Renal cortex interstitium (tissue), 11 donors: ENCODE measurements at regions not wholly inside any gene's neighbourhood (a gene's known extent, or its start where the extent isn't known, plus 50 kb on each side); places are given as distances from the start of the nearest gene placed in this dataset.

Experiments used
- DNase-seq, 11 donors: peaks; one replicate each; pipeline ENCODE4 v3.0.0-alpha.2; 2013; ENCODE audit warnings: low read depth in 9 of 11, low spot score in 4 of 11; ENCODE audit errors: extremely low read depth in 1 of 11

DNA sequence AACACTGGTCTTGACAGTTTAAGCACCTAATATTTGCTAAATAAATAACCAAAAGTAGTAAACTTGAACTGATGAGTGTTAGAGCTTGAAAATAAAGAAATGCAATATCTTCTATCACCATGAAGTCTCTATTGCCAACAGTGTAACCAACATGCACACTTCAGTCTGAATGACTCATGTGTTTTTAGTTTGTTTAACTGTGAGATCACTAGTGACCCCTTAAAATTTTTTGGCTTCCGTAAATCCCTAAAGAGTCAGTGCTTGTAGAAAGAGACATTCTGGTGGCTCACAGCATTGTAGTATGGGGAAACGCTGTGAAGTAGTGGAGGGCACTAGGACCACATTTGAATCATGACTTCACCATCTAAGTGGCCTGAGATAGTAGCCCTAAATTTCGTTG, 341.1 kb downstream of the PMP22 start:
- no peak for DNase-seq

DNA sequence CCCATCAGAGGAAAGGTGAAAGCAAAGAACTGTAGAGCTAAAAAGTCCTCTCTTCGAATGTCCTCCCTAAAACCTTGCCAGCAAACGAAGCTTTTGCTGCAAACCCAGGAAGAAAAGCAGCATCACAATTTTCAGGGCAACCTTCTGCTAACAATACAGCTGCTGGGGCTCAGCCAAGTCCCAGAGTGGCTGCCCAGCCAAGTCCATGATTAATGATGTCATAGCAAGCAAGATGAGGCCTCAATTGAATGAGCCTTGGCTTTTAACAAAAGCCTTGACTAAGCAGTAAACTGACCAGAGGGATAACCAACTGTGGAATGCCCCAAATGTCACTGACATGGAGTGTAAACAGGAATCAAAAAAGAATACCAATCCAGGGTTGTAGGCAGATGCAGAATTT, 342.7 kb downstream of the PMP22 start:
- no peak for DNase-seq

DNA sequence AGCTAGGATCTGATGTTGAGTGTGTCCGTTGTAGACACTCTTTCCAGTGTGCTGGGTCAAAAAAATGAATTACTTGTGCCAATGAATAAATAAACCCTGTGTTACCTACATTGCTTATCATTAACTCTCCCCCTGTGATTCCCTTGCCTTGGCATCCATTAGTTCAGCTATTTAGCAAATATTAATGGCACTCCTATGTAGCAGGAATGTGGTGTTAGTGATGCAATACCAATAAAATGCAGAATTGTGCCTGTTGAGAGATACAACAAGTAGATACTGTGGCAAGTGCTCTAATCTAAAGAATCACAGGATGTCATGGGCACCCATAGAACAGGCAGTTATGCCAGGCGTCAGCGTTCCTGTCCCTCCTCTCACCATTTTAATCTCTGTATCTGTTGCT, 343.2 kb downstream of the PMP22 start:
- DNase-seq, result no peak

DNA sequence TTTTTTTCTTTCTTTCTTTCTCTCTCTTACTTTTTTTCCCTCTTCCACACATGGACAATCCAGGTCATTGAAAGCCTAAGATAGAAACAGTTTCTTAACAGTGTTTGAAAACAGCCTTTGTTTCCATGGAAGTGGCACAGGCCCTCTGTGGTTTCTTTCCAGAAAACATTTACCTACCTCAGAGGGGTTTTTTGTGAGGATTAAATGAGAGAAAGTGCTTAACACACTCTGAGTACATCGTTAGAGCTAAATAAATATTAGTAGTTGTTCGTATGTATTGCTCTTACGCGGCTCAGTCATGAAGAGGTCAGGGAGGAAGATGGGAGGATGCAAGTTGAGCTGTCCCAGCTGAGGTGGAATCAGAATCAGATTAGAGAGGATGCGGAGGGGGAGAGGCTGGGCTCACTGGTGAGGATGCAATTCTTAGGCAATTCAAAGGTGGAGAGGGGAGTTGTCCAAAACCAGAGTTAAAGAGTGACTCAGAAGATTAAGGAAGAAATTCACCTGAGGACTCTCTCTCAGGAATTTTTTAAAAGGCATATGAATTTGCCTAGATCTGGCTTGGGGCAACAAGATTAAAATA, 345.4 kb downstream of the PMP22 start:
- peak in 5 of 11 donors; percentile 6 to 43 (median 14) for DNase-seq

DNA sequence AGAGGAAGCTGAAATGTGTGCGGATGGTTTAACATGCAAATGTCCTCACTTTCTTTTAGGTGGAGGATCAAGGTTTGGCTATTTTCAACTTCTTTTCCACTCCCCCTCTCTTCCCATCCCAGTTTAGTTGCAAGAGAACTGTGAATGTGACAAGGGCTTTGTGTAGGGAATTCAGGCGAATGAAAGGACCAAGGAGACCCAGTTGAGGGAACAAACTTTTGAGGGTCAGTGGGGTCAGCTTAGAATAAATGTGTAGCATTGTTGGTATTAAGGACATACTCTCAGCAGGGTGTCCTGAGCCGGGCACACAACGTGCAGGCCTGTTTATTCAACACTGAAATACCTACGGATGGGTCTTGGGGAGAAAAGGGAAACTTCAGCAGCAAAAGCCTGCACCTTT, 346.0 kb downstream of the PMP22 start:
- DNase-seq, result no peak

DNA sequence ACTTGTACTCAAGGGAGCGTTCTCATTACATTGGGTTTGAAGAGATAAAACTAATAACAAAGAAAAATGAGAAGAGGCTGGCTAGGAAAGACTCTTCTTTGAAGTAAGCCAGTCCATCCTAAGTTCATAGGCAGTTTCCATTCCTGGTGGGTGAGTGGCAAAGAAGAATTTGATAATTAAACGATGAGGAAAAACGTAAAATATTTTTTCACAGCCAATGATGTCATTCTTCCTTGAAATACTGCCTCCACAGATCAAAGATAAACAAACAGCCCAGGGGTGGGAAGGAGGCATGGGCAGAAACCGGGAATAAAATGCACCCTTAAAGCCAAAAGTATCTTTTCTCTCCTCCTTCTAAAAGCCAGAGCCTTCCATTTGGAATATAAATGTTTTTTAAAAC, 346.6 kb downstream of the PMP22 start:
- no peak for DNase-seq

DNA sequence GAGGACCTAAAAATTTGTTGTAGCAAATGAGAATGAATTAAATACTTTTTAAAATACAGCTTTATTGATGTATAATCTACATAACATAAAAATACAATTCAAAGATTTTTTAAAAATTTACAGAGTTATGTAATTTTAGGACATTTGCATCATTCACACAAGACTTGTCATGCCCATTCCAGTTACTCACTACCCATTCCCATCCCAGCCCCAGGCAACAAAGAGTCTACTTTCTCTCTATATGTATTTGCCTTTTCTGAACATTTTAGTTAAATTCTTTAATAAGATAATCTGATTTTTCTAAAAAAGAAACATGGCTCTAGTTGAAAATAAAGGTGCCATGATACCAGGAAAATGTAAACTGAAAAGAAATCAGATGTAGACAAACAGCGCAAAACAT, 354.2 kb downstream of the PMP22 start:
- no peak for DNase-seq

DNA sequence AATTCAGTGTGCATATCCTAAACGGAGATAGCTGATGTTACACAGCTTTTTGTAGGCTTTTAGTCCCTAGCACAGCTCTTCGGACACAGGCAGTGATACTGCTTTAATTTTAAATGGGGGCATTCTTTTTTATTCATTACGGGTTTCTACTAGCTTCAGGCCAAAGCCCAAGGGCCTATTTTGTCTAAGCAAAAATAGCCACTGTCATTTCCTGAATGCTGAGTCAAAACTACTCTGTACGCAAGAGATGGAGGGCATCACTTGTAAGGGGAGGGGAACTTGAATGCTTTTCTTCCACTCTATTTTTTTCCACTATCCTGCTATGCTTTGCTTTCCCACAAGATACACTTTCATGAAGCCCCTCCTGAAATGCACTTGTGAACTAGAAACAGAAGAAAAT, 360.7 kb downstream of the PMP22 start:
- DNase-seq, result no peak

DNA sequence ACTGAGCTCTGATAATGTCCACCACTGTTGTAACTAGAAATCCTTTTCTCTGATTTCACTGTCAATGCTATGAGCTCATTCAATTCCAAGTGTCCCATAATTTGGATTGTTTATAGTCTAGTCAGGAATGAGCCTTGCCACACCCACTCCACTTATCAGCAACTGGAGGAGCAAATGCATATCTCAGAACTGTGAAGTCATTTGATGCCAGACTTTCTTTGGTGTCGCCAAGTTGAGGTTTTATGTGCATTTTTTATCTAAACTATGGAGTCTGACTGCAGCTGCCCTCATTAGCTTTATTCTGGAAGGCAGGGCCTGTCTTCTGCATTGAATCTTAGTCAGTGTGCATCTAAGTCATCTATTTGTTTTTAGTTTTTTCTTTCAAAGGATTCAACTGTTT, 361.3 kb downstream of the PMP22 start:
- no peak for DNase-seq

DNA sequence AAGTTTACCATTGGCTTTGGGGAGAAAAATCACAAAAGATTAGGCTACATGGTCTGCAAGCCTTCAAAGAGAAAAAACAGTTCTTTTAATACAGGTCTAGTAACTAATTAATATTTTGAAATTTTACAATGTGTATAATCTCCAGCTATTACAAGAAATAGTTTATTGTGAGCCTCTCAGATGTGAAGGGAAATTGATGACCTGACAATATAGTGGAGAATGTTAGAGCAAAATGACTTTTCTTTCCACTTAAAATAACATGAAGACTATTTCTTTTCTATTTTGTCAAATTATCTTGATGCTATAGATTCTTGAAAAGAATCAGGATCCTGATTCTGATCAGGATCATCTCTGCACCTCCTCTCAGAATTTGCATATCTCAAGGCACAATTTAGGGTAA, 362.3 kb downstream of the PMP22 start:
- no peak for DNase-seq

DNA sequence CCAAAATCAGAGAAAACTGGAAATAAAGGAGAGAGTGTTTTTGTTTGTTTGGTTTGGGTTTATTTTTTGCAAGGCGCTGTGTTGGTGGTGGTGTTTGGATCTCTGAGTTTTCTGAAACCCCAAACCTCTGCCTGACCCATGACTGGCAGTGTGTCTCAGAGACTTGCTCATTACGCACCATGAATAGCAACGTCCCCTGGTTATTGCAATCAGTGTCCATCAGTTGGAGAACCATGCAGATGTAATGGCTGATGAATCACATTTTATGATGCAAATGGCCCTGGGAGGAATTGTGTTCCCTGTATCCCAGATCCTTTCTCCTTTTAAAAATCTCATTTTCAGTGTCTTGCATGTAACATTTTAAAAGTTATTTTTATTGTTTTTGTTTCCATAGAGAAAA, 362.8 kb downstream of the PMP22 start:
- no peak for DNase-seq

DNA sequence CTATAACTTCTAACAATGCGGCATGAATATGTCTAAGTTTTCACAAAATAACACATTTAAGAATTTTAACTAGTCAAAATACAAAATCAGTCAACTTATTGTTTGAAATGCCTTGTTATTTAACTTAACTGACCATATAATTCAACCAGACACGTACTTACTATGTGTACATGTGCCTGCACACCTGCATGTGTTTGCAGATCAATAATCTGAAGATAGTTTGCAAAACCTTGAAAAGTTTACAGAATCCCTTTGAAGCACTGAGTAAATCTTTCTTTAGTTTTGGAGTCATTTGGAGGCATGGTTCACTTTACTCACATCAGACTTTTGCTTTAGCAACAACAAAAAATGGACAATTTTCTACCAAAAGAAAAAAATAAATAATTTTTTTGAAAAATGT, 363.8 kb downstream of the PMP22 start:
- DNase-seq, result no peak

DNA sequence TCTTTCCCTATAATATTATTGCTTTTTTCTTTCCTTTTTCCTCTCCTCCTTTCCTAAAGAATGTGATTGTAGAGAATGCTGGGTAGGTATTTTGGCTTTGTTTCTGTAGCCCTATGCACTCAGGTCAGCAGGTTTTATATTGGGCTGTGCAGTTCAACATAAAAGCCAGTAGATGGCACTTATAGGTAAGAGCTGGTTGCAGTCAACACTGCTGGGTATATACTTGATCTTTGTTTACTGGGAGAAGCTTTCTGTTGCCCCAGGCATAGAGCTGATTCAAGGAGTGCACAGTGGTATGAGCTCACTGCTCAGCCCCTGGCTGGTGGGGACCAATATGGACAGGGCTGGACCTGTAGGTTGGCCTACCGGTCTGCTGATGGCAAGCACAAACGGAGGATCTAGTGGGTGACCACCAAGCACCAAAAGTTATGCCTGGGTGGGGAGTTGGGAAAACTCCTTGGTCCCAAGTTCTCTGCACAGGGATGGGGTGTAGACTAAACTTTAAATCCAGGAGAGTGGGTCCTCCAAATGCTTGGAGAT, 378.9 kb downstream of the PMP22 start:
- no peak for DNase-seq

DNA sequence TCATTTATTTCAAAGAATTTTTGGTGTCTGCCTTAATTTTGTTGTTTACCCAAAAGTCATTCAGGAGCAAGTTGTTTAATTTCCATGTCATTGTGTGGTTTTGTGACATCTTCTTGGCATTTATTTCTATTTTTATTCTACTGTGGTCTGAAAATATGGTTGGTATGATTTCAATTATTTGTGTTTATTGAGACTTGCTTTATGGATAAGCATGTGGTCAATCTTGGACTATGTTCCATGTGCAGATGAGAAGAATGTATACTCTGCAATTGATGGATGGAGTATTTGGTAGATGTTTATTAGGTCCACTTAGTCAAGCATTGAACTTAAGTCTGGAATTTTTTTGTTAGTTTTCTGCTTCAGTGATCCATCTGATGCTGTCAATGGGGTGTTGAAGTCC, 383.0 kb downstream of the PMP22 start:
- no peak for DNase-seq

DNA sequence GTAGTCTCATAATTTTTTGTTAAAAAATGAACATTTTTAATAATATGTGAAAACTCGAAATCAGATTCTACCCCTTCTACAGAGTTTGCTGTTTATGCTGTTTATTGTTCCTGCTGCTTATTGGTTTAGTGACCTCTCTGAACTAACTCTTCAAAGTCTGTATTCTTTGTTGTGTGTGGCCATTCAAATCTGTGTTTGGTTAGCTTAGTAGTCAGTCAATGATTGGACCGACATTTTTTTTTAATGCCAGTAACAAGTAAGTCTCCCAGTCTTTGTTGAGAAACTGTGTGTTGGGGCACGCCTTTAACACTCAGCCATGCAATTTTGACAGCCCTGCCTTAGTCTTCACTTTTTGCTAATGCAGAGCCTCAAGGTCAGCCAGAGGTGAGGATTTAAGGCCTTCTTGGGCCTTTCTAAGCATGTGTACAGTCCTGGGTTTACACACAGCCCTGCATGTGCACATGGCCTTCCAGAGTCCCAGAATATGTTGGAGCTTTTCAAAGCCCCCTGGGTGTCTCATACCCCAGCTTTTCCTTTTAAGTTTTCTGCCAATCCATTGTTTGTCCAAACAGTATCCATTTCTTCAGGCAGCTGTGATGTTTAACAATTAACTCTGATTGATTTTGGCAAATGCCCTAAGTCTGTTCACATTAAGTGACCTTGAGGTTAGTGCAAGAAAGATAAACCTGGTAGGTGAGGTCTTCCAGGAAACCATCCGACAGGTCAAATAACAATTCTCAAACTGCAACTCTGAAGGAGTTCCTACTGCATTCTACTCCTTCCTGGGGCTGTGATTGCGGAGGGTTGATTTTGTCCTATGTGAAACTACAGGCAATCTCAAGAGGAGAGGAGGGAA, 389.3 kb downstream of the PMP22 start:
- DNase-seq, result no peak

DNA sequence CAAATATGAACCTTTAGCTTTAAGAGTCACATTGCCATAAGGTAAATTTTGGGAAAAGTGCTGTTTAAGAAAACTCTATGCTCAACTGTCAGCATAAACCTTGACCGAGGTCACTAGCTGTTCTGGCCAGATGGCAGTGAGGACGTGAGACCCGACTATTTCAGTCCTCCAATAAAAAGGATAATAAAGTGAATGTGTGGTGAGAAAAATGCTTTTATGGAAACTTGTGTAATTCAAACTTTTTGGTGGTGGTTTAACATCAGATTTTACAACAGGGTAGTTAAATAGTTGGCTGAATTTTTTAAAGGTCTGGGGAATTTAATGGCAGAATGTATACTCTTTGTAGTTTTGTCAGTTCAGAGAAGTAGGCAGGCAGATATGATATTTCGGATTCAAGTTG, 391.1 kb downstream of the PMP22 start:
- DNase-seq, result no peak

DNA sequence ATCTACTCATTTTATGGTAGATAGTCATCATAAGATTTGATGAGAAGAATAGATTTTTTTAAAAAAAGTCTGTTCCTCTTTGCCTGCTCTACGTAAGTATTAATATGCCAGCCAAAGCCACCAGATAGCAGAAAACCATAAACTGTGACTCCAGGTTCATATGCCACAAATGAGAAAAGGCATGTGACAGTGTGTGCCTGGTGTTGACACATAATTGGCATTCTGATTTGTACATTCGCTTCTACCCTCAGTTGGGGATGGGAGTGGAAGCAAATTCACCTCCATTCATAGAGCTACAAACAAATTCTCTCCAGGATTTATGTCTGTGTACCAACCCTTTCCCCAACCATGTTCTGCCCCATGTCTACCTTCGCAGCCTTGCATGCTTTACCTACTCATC, 391.6 kb downstream of the PMP22 start:
- DNase-seq, result no peak

DNA sequence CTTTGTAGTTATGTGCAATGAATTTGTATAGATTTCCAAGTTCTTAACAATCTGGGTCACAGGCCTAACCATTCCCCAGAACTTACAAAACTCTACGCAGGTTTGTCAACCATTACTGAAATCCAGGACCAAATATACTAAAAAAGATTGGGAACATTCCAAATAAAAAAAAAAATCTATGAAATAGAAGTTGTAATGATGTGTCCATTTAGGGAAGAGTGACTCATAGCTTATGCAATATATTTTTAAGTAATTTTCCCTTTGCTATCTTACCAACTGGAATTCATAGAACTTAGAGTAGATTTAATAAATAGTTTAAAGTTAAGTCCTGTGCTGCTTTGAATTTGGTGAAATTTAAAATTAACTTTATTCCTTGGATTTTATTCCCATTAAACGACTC, 393.2 kb downstream of the PMP22 start:
- DNase-seq, result no peak

DNA sequence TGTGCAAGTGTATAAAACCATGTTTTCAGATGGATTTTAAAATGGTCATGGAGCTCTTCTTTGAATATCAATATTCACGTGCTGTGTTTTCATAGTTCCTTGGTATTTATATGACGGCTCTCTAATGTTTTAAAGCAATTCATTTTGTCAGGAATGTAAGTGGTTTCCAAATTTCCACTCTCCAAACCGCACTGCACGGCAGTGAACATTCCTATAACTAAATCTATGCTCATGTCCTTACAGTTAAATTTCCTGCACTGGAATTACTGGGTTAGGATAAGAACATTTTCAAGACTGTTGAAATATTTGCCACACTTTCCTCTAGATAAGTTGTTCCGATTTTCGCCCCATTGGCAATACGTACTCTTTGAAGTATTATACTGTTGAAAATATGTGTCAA, 398.9 kb downstream of the PMP22 start:
- no peak for DNase-seq

DNA sequence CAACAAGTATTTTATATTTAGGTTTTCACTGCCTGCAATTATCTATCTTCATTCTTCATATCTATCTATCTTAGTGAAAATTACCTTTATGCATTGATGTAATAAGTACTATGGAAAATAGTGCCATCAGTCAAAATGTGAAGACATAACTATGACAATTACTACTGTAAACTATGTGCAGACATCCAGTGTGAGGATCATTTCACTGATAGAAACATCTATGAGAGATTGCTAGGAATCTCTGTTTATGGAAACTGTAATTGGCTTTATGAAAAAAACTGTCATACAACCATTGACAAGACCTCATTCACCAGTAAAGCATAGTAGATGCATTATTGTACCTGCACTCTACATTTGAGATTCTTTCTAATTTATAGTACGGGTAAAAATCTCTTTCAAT, 401.0 kb downstream of the PMP22 start:
- DNase-seq, result no peak

DNA sequence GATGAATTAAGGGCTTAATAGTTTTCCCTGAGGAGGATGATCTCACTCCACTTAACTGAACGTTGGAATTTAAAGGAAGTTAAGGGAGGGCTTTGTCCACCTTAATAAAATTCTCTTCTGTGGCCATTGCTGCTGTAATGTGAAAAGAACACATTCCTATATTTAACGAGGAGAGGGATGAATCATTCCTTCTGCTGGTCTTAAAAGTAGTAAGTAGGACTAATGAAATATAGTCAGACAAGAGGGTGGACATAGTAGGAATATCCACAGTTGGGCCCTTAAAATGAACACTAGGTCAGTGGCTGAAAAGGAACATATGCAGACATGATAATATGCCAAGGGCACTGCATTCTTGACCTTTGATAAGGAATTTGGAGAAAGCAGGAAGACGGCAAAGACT, 405.6 kb downstream of the PMP22 start:
- no peak for DNase-seq
